ENCODE measurements at regions not wholly inside any gene's neighbourhood (a gene's known extent, or its start where the extent isn't known, plus 50 kb on each side); places are given as distances from the start of the nearest gene placed in this dataset.

- H3K27ac ChIP-seq (ENCODE audit: low read depth, low read length), result no peak overlapping the region
- DNase-seq (ENCODE audit: low read depth in 1 of 2, low spot score in 2 of 2) (no peak), FAIRE-seq (no peak)
- no peak overlapping the region for H3K56ac ChIP-seq (replicated peaks; ENCODE audit: insufficient read length, low read depth, low read length)
- CTCF ChIA-PET (ENCODE audit: partially characterized antibody), result interaction anchor here (1.4 to 7.2 kb wide), 4 partner anchors 18 to 425 kb away, joined by 3 to 46 read pairs (median 3); no protein-coding TSS in a partner anchor
- no peak overlapping the region for H3K9ac ChIP-seq (replicated peaks in 1 of 4; ENCODE audit: extremely low read depth in 1 of 4, low read depth in 3 of 4, low read length in 3 of 4)
- no peaks in the 10 kb centered on the region for H3K36me3 ChIP-seq (ENCODE audit: control insufficient read depth in 2 of 4, insufficient read depth in 4 of 4, low read length in 3 of 4)
- no peak overlapping the region for H3K23ac ChIP-seq (ENCODE audit: insufficient read length)
- no peak overlapping the region for H2BK120ac ChIP-seq (replicated peaks; ENCODE audit: low read depth, low read length)
- H4K91ac ChIP-seq (replicated peaks; ENCODE audit: insufficient read length, low read length), result no peak overlapping the region
- H2AFZ ChIP-seq (ENCODE audit: low read length), result no peak overlapping the region
- H3K4me3 ChIP-seq (ENCODE audit: extremely low read depth in 1 of 4, insufficient read depth in 2 of 4, low read depth in 3 of 4, low read length in 4 of 4), result no peak overlapping the region
- no peak overlapping the region for H2BK12ac ChIP-seq (ENCODE audit: low read depth, low read length)
- H2BK5ac ChIP-seq (ENCODE audit: low read depth, low read length), result no peak overlapping the region
- no peaks in the 10 kb centered on the region for H3K79me1 ChIP-seq (ENCODE audit: low read depth, low read length)
- no peak overlapping the region for H3K18ac ChIP-seq (ENCODE audit: extremely low read depth, low read length)
- no peaks in the 10 kb centered on the region for H3K9me3 ChIP-seq (ENCODE audit: insufficient read depth in 2 of 2, low read depth in 1 of 2, low read length in 1 of 2)
- no peak overlapping the region for H3K14ac ChIP-seq (ENCODE audit: insufficient read length)
- H3K4ac ChIP-seq (replicated peaks; ENCODE audit: insufficient read length, low read depth, low read length), result no peak overlapping the region
- no peaks in the 10 kb centered on the region for H4K20me1 ChIP-seq (replicated peaks in 1 of 2; ENCODE audit: control insufficient read depth in 1 of 2, insufficient read depth in 2 of 2, low read length in 2 of 2)
- H3K4me2 ChIP-seq (ENCODE audit: insufficient read depth in 1 of 2, low read depth in 2 of 2, low read length in 2 of 2), result no peak overlapping the region
- no peaks in the 10 kb centered on the region for H3K79me2 ChIP-seq (ENCODE audit: control insufficient read depth in 1 of 2, insufficient read depth in 2 of 2, low read length in 2 of 2)
- no peak overlapping the region for H4K5ac ChIP-seq (ENCODE audit: insufficient read length, low read depth, low read length)
- H2BK20ac ChIP-seq (ENCODE audit: low read length), result no peak overlapping the region
- H2BK15ac ChIP-seq (ENCODE audit: low read length), result no peak overlapping the region
- H3K27me3 ChIP-seq (replicated peaks in 1 of 4; ENCODE audit: control insufficient read depth in 3 of 4, extremely low read depth in 1 of 4, insufficient read depth in 3 of 4, low read length in 3 of 4), result no peaks in the 10 kb centered on the region
- no peak overlapping the region for H2AK5ac ChIP-seq (ENCODE audit: low read depth, low read length)
- no peaks in the 10 kb centered on the region for H3K23me2 ChIP-seq (ENCODE audit: low read depth, low read length)
- H4K8ac ChIP-seq (ENCODE audit: extremely low read depth, insufficient read depth, low read length), result no peak overlapping the region
- 84% methylated on average over 1 of the region's 1 CpG; no CpG with 5 or more reads in 1 of the 2 experiments for WGBS, 2 experiments (ENCODE audit: extremely low coverage in 1 of 2, insufficient coverage in 1 of 2, insufficient read length in 1 of 2, insufficient replicate concordance in 2 of 2, low coverage in 1 of 2, low lambda C conversion rate in 2 of 2, missing lambda C conversion rate in 1 of 2)
- POLR2A ChIA-PET (ENCODE audit: partially characterized antibody), result no interaction called here
- peaks cover 0 to 6% (median 3%) of the 10 kb centered on the region in 4 experiments; a peak in 3 of 7 replicates for H3K4me1 ChIP-seq (replicated peaks in 1 of 4; ENCODE audit: control insufficient read depth in 3 of 4, insufficient read depth in 4 of 4, low read length in 3 of 4)
- TF ChIP-seq POLR2A (IDR thresholded peaks at IDR 0.05; ENCODE audit: control extremely low read depth in 1 of 2, low read depth in 2 of 2, low read length in 2 of 2), result no peak
- no peak for TF ChIP-seq ASH2L (IDR thresholded peaks at IDR 0.05; ENCODE audit: low read length)
- TF ChIP-seq SIX5 (IDR thresholded peaks at IDR 0.05; ENCODE audit: low read depth, low read length), result no peak
- no peak for TF ChIP-seq PHF8 (conservative IDR thresholded peaks at IDR 0.05; ENCODE audit: low read depth, low read length)
- TF ChIP-seq GTF2F1 (IDR thresholded peaks at IDR 0.05; ENCODE audit: borderline replicate concordance, low read depth, low read length), result no peak
- TF ChIP-seq CEBPB (IDR thresholded peaks at IDR 0.05; ENCODE audit: low read depth, low read length), result no peak
- no peak for TF ChIP-seq TEAD4 (IDR thresholded peaks at IDR 0.05; ENCODE audit: low read depth, low read length)
- no peak for TF ChIP-seq POU5F1 (IDR thresholded peaks at IDR 0.05; ENCODE audit: low read depth, low read length)
- TF ChIP-seq EP300 (IDR thresholded peaks at IDR 0.05; ENCODE audit: borderline replicate concordance in 1 of 2, low read depth in 2 of 2, low read length in 2 of 2), result no peak
- no peak for TF ChIP-seq CHD2 (IDR thresholded peaks at IDR 0.05; ENCODE audit: low read length)
- no peak for TF ChIP-seq JUND (IDR thresholded peaks at IDR 0.05; ENCODE audit: low read length)
- no peak for TF ChIP-seq NRF1 (IDR thresholded peaks at IDR 0.05; ENCODE audit: low read depth, low read length)
- no peak for TF ChIP-seq SRF (IDR thresholded peaks at IDR 0.05; ENCODE audit: low read depth, low read length)
- TF ChIP-seq, protein P1, sequence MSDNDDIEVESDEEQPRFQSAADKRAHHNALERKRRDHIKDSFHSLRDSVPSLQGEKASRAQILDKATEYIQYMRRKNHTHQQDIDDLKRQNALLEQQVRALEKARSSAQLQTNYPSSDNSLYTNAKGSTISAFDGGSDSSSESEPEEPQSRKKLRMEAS (IDR thresholded peaks at IDR 0.05), result no peak
- no peak for TF ChIP-seq POLR2AphosphoS5 (IDR thresholded peaks at IDR 0.05; ENCODE audit: low read depth, low read length)
- TF ChIP-seq FOSL1 (IDR thresholded peaks at IDR 0.05; ENCODE audit: insufficient read depth, low read depth, low read length), result no peak
- TF ChIP-seq SAP30 (IDR thresholded peaks at IDR 0.05; ENCODE audit: insufficient read depth, insufficient replicate concordance, low read length), result no peak
These were observed 58.5 kb upstream of the BOC start for GRCh38 chr3:113152849-113153248.
